Endothelial cell of umbilical vein (primary cell): ENCODE measurements at regions not wholly inside any gene's neighbourhood (a gene's known extent, or its start where the extent isn't known, plus 50 kb on each side); places are given as distances from the start of the nearest gene placed in this dataset.

Source experiments
- BruUV-seq: library from RNA; stranded (reverse); fragments of 400-500 nt; replicated peaks from 2 replicates; lab custom pipeline; 2021; lab: Mats Ljungman, UMichigan
- CTCF ChIA-PET: fragments of 300-600, 350-600 bp; sonication (Branson Sonifier 250); formaldehyde crosslinking; loops from one replicate; lab custom pipeline; 2021; ENCODE audit warnings: antibody characterized with exemption, inconsistent platforms; lab: Charles Lee
- POLR2A ChIA-PET: fragments of 300-600, 350-600 bp; sonication (Branson Sonifier 250); formaldehyde crosslinking; loops from one replicate; lab custom pipeline; 2021; ENCODE audit warnings: antibody characterized with exemption, inconsistent platforms; lab: Charles Lee
- DNase-seq: peaks from one replicate; pipeline ENCODE4 v3.0.0-alpha.2; 2011; ENCODE audit warnings: low read depth, low spot score
- FAIRE-seq: peaks from 2 replicates; lab custom pipeline; 2011; peaks lifted over from hg19 to GRCh38; lab: Jason Lieb, UNC
- H2AFZ ChIP-seq: 2 replicates; pipeline ENCODE4 v1.6.0; 2012; ENCODE audit warnings: low read depth, low read length, control low read depth, inconsistent platforms
- H3K27ac ChIP-seq: 2 replicates; pipeline ENCODE4 v1.5.1; 2011; ENCODE audit warnings: low read depth, mild to moderate bottlenecking, control low read depth, low read length, moderate library complexity; ENCODE audit not compliant: insufficient read depth
- H3K27me3 ChIP-seq, 2 experiments: 2 replicates each; pipeline versions ENCODE4 v1.6.0 to v1.6.1; 2011; ENCODE audit warnings: low read length in 2 of 2, mixed read lengths in 1 of 2; ENCODE audit not compliant: control insufficient read depth in 2 of 2, insufficient read depth in 2 of 2
- H3K36me3 ChIP-seq, 2 experiments: 2 replicates in 1 of 2; 3 replicates in 1 of 2; pipeline ENCODE4 v1.5.1; 2011; ENCODE audit warnings: low read length in 2 of 2, mild to moderate bottlenecking in 1 of 2, moderate library complexity in 1 of 2; ENCODE audit not compliant: control insufficient read depth in 2 of 2, insufficient read depth in 2 of 2; ENCODE audit errors: extremely low read depth in 1 of 2
- H3K4me1 ChIP-seq: 3 replicates; pipeline ENCODE4 v1.5.1; 2011; ENCODE audit warnings: mild to moderate bottlenecking, low read length; ENCODE audit not compliant: control insufficient read depth, insufficient read depth; ENCODE audit errors: extremely low read depth
- H3K4me2 ChIP-seq: 2 replicates; pipeline ENCODE4 v1.6.1; 2011; ENCODE audit warnings: low read length, control low read depth, mixed read lengths; ENCODE audit not compliant: insufficient read depth
- H3K4me3 ChIP-seq, 3 experiments: fragments of 200-600 bp in 1 of 3; sonication (generic), shearing (Covaris generic) in 1 of 3; replicated peaks in 1 of 3; 2 replicates each; pipeline ENCODE4 v1.5.1; 2011 to 2016; ENCODE audit warnings: control low read depth in 3 of 3, low read length in 3 of 3, mild to moderate bottlenecking in 2 of 3, inconsistent platforms in 1 of 3, low read depth in 1 of 3, moderate library complexity in 1 of 3; ENCODE audit not compliant: insufficient read depth in 1 of 3
- H3K79me2 ChIP-seq: 2 replicates; pipeline ENCODE4 v1.6.0; 2012; ENCODE audit warnings: low read length, inconsistent platforms; ENCODE audit not compliant: control insufficient read depth, insufficient read depth
- H3K9ac ChIP-seq: replicated peaks from 2 replicates; pipeline ENCODE3; 2011; ENCODE audit warnings: low read length, control low read depth; ENCODE audit not compliant: insufficient read depth; ENCODE audit errors: extremely low read depth
- H3K9me1 ChIP-seq: replicated peaks from 3 replicates; pipeline ENCODE4 v1.6.0; 2011; ENCODE audit warnings: mild to moderate bottlenecking, low read length; ENCODE audit not compliant: control insufficient read depth, insufficient read depth; ENCODE audit errors: extremely low read depth
- H3K9me3 ChIP-seq: replicated peaks from 2 replicates; pipeline ENCODE4 v1.5.1; 2012; ENCODE audit warnings: low read length, inconsistent platforms; ENCODE audit not compliant: control insufficient read depth, insufficient read depth
- H4K20me1 ChIP-seq: replicated peaks from 2 replicates; pipeline ENCODE3; 2011; ENCODE audit warnings: mild to moderate bottlenecking, low read length; ENCODE audit not compliant: control insufficient read depth, insufficient read depth; ENCODE audit errors: extremely low read depth
- CTCF ChIP-seq, 2 donors: IDR thresholded peaks; 1 replicate in 1 of 2; 2 replicates in 1 of 2; pipeline ENCODE4 v1.5.1; 2011; ENCODE audit warnings: low read length in 2 of 2, mild to moderate bottlenecking in 2 of 2, moderate library complexity in 2 of 2, control low read depth in 1 of 2, inconsistent platforms in 1 of 2, low read depth in 1 of 2; ENCODE audit not compliant: insufficient read depth in 1 of 2; ENCODE audit errors: extremely low read depth in 1 of 2
- EZH2 ChIP-seq: IDR thresholded peaks from 2 replicates; pipeline ENCODE4 v1.6.1; 2012; ENCODE audit warnings: borderline replicate concordance, low read depth, mild to moderate bottlenecking, moderate library complexity, low read length, inconsistent platforms; ENCODE audit not compliant: severe bottlenecking
- FOS ChIP-seq: IDR thresholded peaks from 2 replicates; pipeline ENCODE4 v1.6.1; 2011; ENCODE audit warnings: mild to moderate bottlenecking, low read length, moderate library complexity, borderline replicate concordance; ENCODE audit not compliant: insufficient read depth
- GATA2 ChIP-seq: IDR thresholded peaks from 2 replicates; pipeline ENCODE4 v1.7.0; 2011; ENCODE audit warnings: low read depth, mild to moderate bottlenecking, moderate library complexity, mixed read lengths, low read length; ENCODE audit not compliant: insufficient read length, insufficient read depth
- JUN ChIP-seq: IDR thresholded peaks from 2 replicates; pipeline ENCODE4 v1.6.1; 2011; ENCODE audit warnings: borderline replicate concordance, low read depth; ENCODE audit not compliant: insufficient read length, insufficient read depth
- MAX ChIP-seq: IDR thresholded peaks from 2 replicates; pipeline ENCODE4 v1.6.1; 2011; ENCODE audit not compliant: insufficient read depth, insufficient read length
- MYC ChIP-seq: IDR thresholded peaks from one replicate; pipeline ENCODE4 v1.6.1; 2011; ENCODE audit warnings: mild to moderate bottlenecking, low read depth, low read length
- POLR2A ChIP-seq: IDR thresholded peaks from 2 replicates; pipeline ENCODE4 v1.6.1; 2012; ENCODE audit warnings: low read depth, mild to moderate bottlenecking, control low read depth, low read length
- POLR2AphosphoS5 ChIP-seq: IDR thresholded peaks from 2 replicates; pipeline ENCODE4 v1.6.1; 2012; ENCODE audit warnings: low read depth, mild to moderate bottlenecking, control low read depth, low read length, moderate library complexity; ENCODE audit not compliant: insufficient read depth
- dilution Hi-C: fragments of 300-500 bp; cut with MboI; formaldehyde crosslinking; loops from one replicate; pipeline ENCODE4 v1.15.0; 2019; ENCODE audit warnings: low sequenced_read_pairs; ENCODE audit not compliant: extremely low pct_ligation_motif_present
- intact Hi-C: fragments of 100-400 bp; cut with micrococcal nuclease; formaldehyde crosslinking; loops from one replicate; pipeline ENCODE4 v1.10.0; 2022

GRCh38 chr11:115709297-115709696, 205.1 kb upstream of the CADM1 start:
- Histone ChIP-seq H3K79me2 (no peaks in the 10 kb centered on the region), H4K20me1 (no peaks in the 10 kb centered on the region), H3K36me3 (no peaks in the 10 kb centered on the region), H3K4me2 (no peak overlapping the region), H3K9me3 (no peaks in the 10 kb centered on the region), H2AFZ (no peak overlapping the region), H3K9me1 (no peaks in the 10 kb centered on the region), H3K4me3 (no peak overlapping the region), H3K27ac (no peak overlapping the region), H3K9ac (no peak overlapping the region), H3K4me1 (no peaks in the 10 kb centered on the region), H3K27me3 (no peaks in the 10 kb centered on the region)
- no peak for DNase-seq
- dilution Hi-C loops (no loop called here), intact Hi-C loops (no loop called here)
- POLR2A ChIA-PET: no interaction called here
- TF ChIP-seq MAX (no peak), FOS (no peak), JUN (no peak), EZH2 (no peak), CTCF (IDR thresholded peaks at IDR 0.05; ENCODE audit: extremely low read depth in 1 of 2, insufficient read depth in 1 of 2, low read depth in 1 of 2, low read length in 2 of 2) (no peak), GATA2 (no peak), POLR2AphosphoS5 (no peak), POLR2A (no peak), MYC (no peak)
- CTCF ChIA-PET: no interaction called here
- no peak for FAIRE-seq
- no TSS peak for BruUV-seq
